A549 (cell line): ENCODE measurements at regions not wholly inside any gene's neighbourhood (a gene's known extent, or its start where the extent isn't known, plus 50 kb on each side); places are given as distances from the start of the nearest gene placed in this dataset.
A peak's percentile ranks its signal among the peaks of the same experiment; 100 is the strongest.

Source experiments
- MAFK ChIP-seq: fragments of 450-650 bp; IDR thresholded peaks from 2 replicates; pipeline ENCODE4 v1.6.1; 2014; ENCODE audit not compliant: partially characterized antibody
- MAZ ChIP-seq: fragments of 150-350 bp; IDR thresholded peaks from 2 replicates; pipeline ENCODE4 v1.6.1; 2014; ENCODE audit warnings: antibody characterized with exemption, low read depth, low read length, borderline replicate concordance
- MYC ChIP-seq: IDR thresholded peaks from 2 replicates; pipeline ENCODE4 v1.6.1; 2012; ENCODE audit warnings: mild to moderate bottlenecking, inconsistent platforms, low read length, improper control_type of control experiment, borderline replicate concordance
- NPAS2 ChIP-seq: fragments of 250-450 bp; sonication (Bioruptor Pico); IDR thresholded peaks from 2 replicates; pipeline ENCODE4 v1.8.0; 2022; ENCODE audit warnings: mild to moderate bottlenecking, moderate library complexity, borderline replicate concordance
- TF ChIP-seq, protein P1 (sequence below): fragments of 200-600 bp; sonication (generic); IDR thresholded peaks from 2 replicates; pipeline ENCODE4 v1.6.1; 2016; ENCODE audit warnings: antibody characterized with exemption, mild to moderate bottlenecking, moderate library complexity
- TF ChIP-seq, protein P2 (sequence below): fragments of 150-350 bp; IDR thresholded peaks from 2 replicates; pipeline ENCODE4 v1.6.1; 2014; ENCODE audit warnings: low read depth, mild to moderate bottlenecking, low read length
- TF ChIP-seq, protein P3 (sequence below): IDR thresholded peaks from 2 replicates; pipeline ENCODE4 v1.6.1; 2012
- TF ChIP-seq, protein P4 (sequence below): fragments of 450-650 bp; IDR thresholded peaks from 2 replicates; pipeline ENCODE4 v1.6.1; 2014; ENCODE audit warnings: antibody characterized with exemption
- TF ChIP-seq, protein P5 (sequence below): fragments of >200 bp; sonication (Bioruptor Twin); formaldehyde crosslinking; IDR thresholded peaks from 3 replicates; pipeline ENCODE4 v1.5.1; 2016

DNA sequence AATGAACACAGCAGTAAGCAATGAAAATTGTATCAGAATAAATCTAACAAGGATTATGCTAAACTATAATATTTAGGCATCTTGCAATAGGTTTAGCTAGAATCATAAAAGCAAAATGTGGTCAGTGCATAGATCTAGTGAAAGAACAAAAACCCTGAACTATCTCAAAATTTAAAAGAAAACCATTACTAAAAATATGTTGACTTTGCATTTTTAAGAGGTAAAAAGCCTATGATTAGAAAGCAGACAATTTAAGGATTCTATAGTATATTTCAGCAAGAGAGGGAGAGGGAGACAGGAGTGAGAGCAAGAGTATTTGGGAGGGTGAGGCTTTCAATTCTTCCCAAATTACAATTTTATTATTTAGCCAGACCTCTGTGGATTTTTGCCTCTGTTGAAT lies 219.4 kb downstream of the TTLL7 start:
- TF ChIP-seq, protein P1, sequence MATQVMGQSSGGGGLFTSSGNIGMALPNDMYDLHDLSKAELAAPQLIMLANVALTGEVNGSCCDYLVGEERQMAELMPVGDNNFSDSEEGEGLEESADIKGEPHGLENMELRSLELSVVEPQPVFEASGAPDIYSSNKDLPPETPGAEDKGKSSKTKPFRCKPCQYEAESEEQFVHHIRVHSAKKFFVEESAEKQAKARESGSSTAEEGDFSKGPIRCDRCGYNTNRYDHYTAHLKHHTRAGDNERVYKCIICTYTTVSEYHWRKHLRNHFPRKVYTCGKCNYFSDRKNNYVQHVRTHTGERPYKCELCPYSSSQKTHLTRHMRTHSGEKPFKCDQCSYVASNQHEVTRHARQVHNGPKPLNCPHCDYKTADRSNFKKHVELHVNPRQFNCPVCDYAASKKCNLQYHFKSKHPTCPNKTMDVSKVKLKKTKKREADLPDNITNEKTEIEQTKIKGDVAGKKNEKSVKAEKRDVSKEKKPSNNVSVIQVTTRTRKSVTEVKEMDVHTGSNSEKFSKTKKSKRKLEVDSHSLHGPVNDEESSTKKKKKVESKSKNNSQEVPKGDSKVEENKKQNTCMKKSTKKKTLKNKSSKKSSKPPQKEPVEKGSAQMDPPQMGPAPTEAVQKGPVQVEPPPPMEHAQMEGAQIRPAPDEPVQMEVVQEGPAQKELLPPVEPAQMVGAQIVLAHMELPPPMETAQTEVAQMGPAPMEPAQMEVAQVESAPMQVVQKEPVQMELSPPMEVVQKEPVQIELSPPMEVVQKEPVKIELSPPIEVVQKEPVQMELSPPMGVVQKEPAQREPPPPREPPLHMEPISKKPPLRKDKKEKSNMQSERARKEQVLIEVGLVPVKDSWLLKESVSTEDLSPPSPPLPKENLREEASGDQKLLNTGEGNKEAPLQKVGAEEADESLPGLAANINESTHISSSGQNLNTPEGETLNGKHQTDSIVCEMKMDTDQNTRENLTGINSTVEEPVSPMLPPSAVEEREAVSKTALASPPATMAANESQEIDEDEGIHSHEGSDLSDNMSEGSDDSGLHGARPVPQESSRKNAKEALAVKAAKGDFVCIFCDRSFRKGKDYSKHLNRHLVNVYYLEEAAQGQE = no peak
- TF ChIP-seq, protein P2, sequence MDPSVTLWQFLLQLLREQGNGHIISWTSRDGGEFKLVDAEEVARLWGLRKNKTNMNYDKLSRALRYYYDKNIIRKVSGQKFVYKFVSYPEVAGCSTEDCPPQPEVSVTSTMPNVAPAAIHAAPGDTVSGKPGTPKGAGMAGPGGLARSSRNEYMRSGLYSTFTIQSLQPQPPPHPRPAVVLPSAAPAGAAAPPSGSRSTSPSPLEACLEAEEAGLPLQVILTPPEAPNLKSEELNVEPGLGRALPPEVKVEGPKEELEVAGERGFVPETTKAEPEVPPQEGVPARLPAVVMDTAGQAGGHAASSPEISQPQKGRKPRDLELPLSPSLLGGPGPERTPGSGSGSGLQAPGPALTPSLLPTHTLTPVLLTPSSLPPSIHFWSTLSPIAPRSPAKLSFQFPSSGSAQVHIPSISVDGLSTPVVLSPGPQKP = no peak
- TF ChIP-seq, protein P3, sequence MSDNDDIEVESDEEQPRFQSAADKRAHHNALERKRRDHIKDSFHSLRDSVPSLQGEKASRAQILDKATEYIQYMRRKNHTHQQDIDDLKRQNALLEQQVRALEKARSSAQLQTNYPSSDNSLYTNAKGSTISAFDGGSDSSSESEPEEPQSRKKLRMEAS = no peak
- TF ChIP-seq, protein P4, sequence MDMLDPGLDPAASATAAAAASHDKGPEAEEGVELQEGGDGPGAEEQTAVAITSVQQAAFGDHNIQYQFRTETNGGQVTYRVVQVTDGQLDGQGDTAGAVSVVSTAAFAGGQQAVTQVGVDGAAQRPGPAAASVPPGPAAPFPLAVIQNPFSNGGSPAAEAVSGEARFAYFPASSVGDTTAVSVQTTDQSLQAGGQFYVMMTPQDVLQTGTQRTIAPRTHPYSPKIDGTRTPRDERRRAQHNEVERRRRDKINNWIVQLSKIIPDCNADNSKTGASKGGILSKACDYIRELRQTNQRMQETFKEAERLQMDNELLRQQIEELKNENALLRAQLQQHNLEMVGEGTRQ = no peak
- TF ChIP-seq, protein P5, sequence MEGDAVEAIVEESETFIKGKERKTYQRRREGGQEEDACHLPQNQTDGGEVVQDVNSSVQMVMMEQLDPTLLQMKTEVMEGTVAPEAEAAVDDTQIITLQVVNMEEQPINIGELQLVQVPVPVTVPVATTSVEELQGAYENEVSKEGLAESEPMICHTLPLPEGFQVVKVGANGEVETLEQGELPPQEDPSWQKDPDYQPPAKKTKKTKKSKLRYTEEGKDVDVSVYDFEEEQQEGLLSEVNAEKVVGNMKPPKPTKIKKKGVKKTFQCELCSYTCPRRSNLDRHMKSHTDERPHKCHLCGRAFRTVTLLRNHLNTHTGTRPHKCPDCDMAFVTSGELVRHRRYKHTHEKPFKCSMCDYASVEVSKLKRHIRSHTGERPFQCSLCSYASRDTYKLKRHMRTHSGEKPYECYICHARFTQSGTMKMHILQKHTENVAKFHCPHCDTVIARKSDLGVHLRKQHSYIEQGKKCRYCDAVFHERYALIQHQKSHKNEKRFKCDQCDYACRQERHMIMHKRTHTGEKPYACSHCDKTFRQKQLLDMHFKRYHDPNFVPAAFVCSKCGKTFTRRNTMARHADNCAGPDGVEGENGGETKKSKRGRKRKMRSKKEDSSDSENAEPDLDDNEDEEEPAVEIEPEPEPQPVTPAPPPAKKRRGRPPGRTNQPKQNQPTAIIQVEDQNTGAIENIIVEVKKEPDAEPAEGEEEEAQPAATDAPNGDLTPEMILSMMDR = no peak
- TF ChIP-seq MYC (no peak), MAFK (peak; percentile 71), NPAS2 (CRISPR knock-in tag) (no peak), MAZ (no peak)
